ENCODE measurements at regions not wholly inside any gene's neighbourhood (a gene's known extent, or its start where the extent isn't known, plus 50 kb on each side); places are given as distances from the start of the nearest gene placed in this dataset.

DNA sequence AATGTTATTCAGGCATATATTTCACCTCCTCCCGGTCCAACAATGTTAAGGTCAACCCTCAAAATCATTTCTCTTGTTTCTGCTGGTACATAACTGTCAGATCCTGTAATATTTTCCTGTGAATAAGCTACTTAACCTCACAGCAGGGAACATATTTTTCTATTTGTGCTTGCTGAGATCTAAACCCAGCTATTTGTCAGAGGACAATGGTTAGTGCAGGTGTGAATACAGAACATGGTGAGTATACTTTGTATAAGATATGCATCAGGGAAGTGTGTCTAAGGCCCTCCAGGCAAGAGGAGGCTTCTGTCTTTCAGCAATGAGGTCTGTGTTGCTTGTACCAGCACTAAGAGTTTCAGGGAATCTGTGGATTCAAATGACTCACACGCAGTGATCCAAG lies 970.6 kb downstream of the NCAM2 start:
- no peaks in the 10 kb centered on the region for H3K27me3 ChIP-seq (ENCODE audit: low read depth)
- H3K36me3 ChIP-seq, result no peaks in the 10 kb centered on the region
- intact Hi-C loops (cut with micrococcal nuclease), result no loop called here
- H3K4me3 ChIP-seq, result no peak overlapping the region
- no peaks in the 10 kb centered on the region for H3K4me1 ChIP-seq
- DNase-seq, result no peak
- TF ChIP-seq, protein P1, sequence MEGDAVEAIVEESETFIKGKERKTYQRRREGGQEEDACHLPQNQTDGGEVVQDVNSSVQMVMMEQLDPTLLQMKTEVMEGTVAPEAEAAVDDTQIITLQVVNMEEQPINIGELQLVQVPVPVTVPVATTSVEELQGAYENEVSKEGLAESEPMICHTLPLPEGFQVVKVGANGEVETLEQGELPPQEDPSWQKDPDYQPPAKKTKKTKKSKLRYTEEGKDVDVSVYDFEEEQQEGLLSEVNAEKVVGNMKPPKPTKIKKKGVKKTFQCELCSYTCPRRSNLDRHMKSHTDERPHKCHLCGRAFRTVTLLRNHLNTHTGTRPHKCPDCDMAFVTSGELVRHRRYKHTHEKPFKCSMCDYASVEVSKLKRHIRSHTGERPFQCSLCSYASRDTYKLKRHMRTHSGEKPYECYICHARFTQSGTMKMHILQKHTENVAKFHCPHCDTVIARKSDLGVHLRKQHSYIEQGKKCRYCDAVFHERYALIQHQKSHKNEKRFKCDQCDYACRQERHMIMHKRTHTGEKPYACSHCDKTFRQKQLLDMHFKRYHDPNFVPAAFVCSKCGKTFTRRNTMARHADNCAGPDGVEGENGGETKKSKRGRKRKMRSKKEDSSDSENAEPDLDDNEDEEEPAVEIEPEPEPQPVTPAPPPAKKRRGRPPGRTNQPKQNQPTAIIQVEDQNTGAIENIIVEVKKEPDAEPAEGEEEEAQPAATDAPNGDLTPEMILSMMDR (IDR thresholded peaks at IDR 0.05; ENCODE audit: borderline replicate concordance), result no peak
- H3K27ac ChIP-seq (replicated peaks), result no peak overlapping the region
- H3K9me3 ChIP-seq (replicated peaks), result peaks cover 26% of the 10 kb centered on the region

GRCh38 chr21:21969211-21969610 lies 971.0 kb downstream of the NCAM2 start:
- H3K27me3 ChIP-seq (ENCODE audit: low read depth), result no peaks in the 10 kb centered on the region
- no peak for DNase-seq
- H3K36me3 ChIP-seq, result no peaks in the 10 kb centered on the region
- intact Hi-C loops (cut with micrococcal nuclease), result no loop called here
- peaks cover 22% of the 10 kb centered on the region for H3K9me3 ChIP-seq (replicated peaks)
- H3K4me1 ChIP-seq, result no peaks in the 10 kb centered on the region
- H3K27ac ChIP-seq (replicated peaks), result no peak overlapping the region
- H3K4me3 ChIP-seq, result no peak overlapping the region
- TF ChIP-seq, protein P1 (IDR thresholded peaks at IDR 0.05; ENCODE audit: borderline replicate concordance), result no peak

DNA sequence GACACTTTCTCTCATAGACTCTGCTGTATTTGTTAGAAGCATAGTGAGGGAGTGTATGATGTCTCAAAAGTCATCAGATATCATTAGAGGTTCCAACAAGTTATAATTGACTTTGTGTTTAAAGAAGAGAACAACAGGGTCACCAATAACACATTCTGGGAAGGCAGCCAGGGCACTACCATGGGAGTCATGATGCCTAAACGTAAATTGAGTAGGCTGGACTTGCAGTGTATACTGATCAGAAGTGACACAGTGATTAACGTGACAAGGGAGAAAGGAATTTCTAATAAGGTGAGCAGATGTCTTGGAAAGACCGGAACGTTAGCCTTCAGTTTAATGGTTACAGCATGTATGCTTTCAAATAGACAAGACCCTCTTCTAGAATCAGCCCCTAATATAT lies 973.2 kb downstream of the NCAM2 start:
- Histone ChIP-seq H3K27ac (replicated peaks) (no peak overlapping the region), H3K9me3 (replicated peaks) (peaks cover under 1% of the 10 kb centered on the region), H3K4me1 (no peaks in the 10 kb centered on the region), H3K27me3 (ENCODE audit: low read depth) (no peaks in the 10 kb centered on the region), H3K36me3 (no peaks in the 10 kb centered on the region), H3K4me3 (no peak overlapping the region)
- TF ChIP-seq, protein P1 (IDR thresholded peaks at IDR 0.05; ENCODE audit: borderline replicate concordance), result no peak
- no peak for DNase-seq
- intact Hi-C loops (cut with micrococcal nuclease), result no loop called here

DNA sequence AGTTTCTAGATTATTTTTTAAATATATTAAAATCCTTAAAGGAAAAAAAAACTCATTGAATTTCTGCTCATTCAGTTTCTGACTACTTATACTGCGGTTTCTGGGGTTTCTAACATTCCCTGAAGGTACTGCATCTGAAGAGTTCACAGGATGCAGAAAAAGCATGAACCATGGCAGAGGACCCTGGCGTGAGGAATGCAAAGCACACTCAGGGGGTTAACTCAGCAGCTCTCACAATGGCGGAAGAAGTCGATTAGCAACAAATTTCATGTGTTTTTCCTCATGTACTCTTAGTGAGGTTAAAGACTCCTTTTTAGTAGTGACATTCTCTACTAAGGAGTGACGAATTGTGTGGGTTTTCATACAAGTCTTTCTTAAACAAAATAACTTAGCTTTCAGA lies 975.6 kb downstream of the NCAM2 start:
- no peak for DNase-seq
- no peak overlapping the region for H3K27ac ChIP-seq (replicated peaks)
- no peaks in the 10 kb centered on the region for H3K9me3 ChIP-seq (replicated peaks)
- TF ChIP-seq, protein P1 (IDR thresholded peaks at IDR 0.05; ENCODE audit: borderline replicate concordance), result no peak
- intact Hi-C loops (cut with micrococcal nuclease), result no loop called here
- no peaks in the 10 kb centered on the region for H3K4me1 ChIP-seq
- H3K4me3 ChIP-seq, result no peak overlapping the region
- H3K27me3 ChIP-seq (ENCODE audit: low read depth), result no peaks in the 10 kb centered on the region
- H3K36me3 ChIP-seq, result no peaks in the 10 kb centered on the region

DNA sequence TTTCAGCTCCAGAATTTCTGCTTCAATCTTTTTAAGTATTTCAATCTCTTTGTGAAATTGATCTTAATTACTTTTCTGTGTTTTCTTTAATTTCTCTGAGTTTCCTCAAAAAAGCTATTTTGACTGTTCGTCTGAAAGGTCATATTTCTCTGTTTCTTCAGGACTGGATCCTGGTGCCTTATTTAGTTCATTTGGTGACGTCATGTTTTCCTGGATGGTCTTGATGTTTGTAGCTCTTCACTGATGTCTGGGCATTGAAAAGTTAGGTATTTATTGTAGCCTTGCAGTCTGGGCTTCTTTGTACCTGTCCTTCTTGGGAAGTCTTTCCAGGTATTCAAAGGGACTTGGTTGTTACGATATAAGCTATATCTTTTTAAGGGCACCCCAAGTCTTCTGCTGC lies 998.7 kb downstream of the NCAM2 start:
- Histone ChIP-seq H3K9me3 (replicated peaks) (peaks cover 22% of the 10 kb centered on the region), H3K4me3 (no peak overlapping the region), H3K27ac (replicated peaks) (no peak overlapping the region), H3K27me3 (ENCODE audit: low read depth) (no peaks in the 10 kb centered on the region), H3K36me3 (no peaks in the 10 kb centered on the region), H3K4me1 (no peaks in the 10 kb centered on the region)
- TF ChIP-seq, protein P1 (IDR thresholded peaks at IDR 0.05; ENCODE audit: borderline replicate concordance), result no peak
- DNase-seq, result no peak
- intact Hi-C loops (cut with micrococcal nuclease), result no loop called here

All from left ventricle myocardium inferior (tissue), 1 donor.